Right lobe of liver (tissue), 4 donors: ENCODE measurements at regions not wholly inside any gene's neighbourhood (a gene's known extent, or its start where the extent isn't known, plus 50 kb on each side); places are given as distances from the start of the nearest gene placed in this dataset.

Experiments
- CTCF ChIP-seq, 4 donors: fragments of 200-600 bp in 3 of 4; fragments of 450-650 bp in 1 of 4; IDR thresholded peaks; one replicate each; pipeline versions ENCODE4 v1.5.1 to v1.8.0; 2016 to 2022; ENCODE audit warnings: antibody characterized with exemption in 4 of 4, mild to moderate bottlenecking in 2 of 4
- POLR2A ChIP-seq: fragments of 450-650 bp; IDR thresholded peaks from one replicate; pipeline ENCODE4 v1.6.1; 2017; ENCODE audit warnings: antibody characterized with exemption, mild to moderate bottlenecking
- donor health status: DM: no; HTN: no; CAD: no.
- donor health status: DM: no; HTN: no; CAD: no.
- donor health status: DM: no; HTN: yes; CAD: no.

- TF ChIP-seq CTCF (IDR thresholded peaks at IDR 0.05) (no peak), POLR2A (no peak)
These were observed 316.5 kb downstream of the LMX1A start for GRCh38 chr1:165039996-165040395.
